ENCODE measurements at regions not wholly inside any gene's neighbourhood (a gene's known extent, or its start where the extent isn't known, plus 50 kb on each side); places are given as distances from the start of the nearest gene placed in this dataset.

DNA sequence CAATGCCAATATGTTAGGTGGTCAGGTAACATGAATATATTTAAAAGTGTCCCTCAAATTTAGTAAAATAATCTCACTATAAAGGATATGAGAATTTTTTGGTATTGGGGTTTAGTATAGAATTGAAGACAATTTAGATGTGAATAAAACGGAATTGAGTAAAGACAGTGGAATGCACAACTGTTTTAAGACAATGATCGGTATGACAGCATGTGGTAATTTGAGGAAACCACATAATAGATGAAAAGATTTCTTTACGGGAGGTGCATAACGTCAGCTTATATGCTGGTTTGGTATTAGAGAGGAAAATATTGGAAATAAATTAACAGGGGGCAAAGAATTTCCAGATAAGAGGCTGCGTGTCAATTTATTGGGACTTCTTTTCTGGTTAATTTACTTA is 1043.2 kb downstream of the CDH18 start:
- H3K9me3 Mint-ChIP-seq = peaks cover 2% of the 10 kb centered on the region
- H3K27me3 Mint-ChIP-seq = no peaks in the 10 kb centered on the region
- ATAC-seq (ENCODE audit: low read depth) (no peak), DNase-seq (ENCODE audit: low spot score in 2 of 2) (no peak)
- H3K4me1 Mint-ChIP-seq = no peaks in the 10 kb centered on the region
- no peak overlapping the region for H3K4me3 Mint-ChIP-seq
- no peak overlapping the region for H3K27ac Mint-ChIP-seq
- H3K36me3 Mint-ChIP-seq = no peaks in the 10 kb centered on the region

DNA sequence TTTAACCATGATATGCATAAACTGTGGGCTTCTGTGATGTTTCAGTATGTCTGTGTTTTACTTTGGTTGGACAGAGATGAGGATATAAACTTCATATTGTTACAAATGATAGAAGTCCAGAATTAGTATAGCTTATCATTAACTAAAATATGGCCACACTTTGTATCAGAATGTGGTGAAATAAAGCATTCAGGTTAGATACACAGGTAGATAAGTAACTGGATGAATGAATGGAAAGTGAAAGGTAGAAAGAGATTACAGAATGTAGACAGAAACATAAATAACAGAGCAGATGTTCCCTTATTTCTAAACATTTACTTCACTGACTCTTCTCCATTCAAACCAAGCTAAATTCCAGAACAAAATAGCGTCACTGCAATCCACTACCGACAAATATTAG is 1033.8 kb downstream of the CDH18 start:
- Mint-ChIP-seq H3K36me3 (no peaks in the 10 kb centered on the region), H3K27ac (no peak overlapping the region), H3K4me3 (no peak overlapping the region), H3K9me3 (no peaks in the 10 kb centered on the region), H3K27me3 (no peaks in the 10 kb centered on the region), H3K4me1 (no peaks in the 10 kb centered on the region)
- ATAC-seq (ENCODE audit: low read depth) (no peak), DNase-seq (ENCODE audit: low spot score in 2 of 2) (no peak)

DNA sequence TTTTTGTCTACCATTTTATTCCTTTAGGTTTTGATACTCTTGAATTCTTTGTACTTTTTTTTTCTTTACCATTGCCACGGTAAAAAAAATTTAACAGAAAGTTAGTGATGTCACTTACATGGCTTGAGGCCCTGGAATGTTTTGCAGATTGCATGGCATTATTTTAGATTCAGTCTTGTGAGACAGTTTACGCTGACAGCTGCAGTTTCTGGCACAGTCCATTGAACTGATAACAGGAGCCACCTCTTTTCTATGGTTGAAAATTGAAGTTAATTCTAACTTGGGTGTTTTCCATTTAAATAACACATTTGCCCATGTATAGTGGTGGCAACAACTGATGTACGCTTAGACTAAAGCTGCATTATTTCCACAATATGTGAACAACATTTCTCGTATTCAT is 1028.5 kb downstream of the CDH18 start:
- Mint-ChIP-seq H3K4me1 (no peaks in the 10 kb centered on the region), H3K27ac (no peak overlapping the region), H3K27me3 (no peaks in the 10 kb centered on the region), H3K4me3 (no peak overlapping the region), H3K9me3 (no peaks in the 10 kb centered on the region), H3K36me3 (no peaks in the 10 kb centered on the region)
- no peak for ATAC-seq (ENCODE audit: low read depth)
- DNase-seq (ENCODE audit: low spot score in 2 of 2) = no peak

DNA sequence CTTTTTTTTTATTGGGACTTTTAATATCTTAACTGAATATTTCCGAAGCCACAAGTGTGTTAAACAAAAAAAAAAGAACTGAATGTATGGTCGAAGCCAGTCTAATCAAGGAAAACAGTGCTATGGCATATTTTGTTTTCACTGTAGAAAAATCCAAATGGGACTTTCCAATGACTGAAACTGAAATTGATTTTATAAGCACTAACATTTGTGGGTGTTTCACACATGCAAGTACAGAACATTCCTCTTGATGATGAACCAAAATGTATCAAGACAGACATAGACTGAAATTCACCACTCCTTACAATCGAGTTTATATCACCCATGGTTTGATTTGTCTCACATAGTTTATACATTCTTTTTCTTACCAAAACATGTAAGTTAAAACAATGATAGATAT is 1026.8 kb downstream of the CDH18 start:
- no peak for ATAC-seq (ENCODE audit: low read depth)

DNA sequence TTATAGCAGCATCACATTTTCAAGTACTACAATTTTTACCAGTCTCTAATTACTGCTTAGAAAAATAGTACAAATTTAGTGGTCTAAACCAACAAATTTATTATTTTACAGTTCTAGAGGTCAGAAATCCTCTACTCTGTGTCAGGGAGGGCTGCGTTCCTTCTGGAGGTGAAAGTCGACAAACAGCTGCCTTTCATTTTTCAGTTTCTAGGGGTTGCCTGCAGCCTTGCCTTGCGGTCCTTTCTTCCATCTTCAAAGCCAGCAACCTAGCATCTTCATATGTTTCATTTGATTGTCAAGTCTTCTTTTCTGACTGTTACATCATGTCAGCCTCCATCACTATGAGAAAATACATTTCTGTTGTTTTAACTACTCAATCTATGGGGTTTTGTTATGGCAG is 1022.1 kb downstream of the CDH18 start:
- Mint-ChIP-seq H3K36me3 (no peaks in the 10 kb centered on the region), H3K27ac (no peak overlapping the region), H3K27me3 (peaks cover 1% of the 10 kb centered on the region), H3K4me1 (no peaks in the 10 kb centered on the region), H3K4me3 (no peak overlapping the region), H3K9me3 (peaks cover 1% of the 10 kb centered on the region)
- DNase-seq (ENCODE audit: low spot score in 2 of 2) (no peak), ATAC-seq (ENCODE audit: low read depth) (no peak)

More for the DNA sequence above, 1026.8 kb downstream of the CDH18 start:
- Mint-ChIP-seq H3K4me1 (no peaks in the 10 kb centered on the region), H3K27ac (no peak overlapping the region), H3K27me3 (peaks cover under 1% of the 10 kb centered on the region), H3K9me3 (peaks cover under 1% of the 10 kb centered on the region), H3K4me3 (no peak overlapping the region), H3K36me3 (no peaks in the 10 kb centered on the region)
- no peak for DNase-seq (ENCODE audit: low spot score in 2 of 2)

DNA sequence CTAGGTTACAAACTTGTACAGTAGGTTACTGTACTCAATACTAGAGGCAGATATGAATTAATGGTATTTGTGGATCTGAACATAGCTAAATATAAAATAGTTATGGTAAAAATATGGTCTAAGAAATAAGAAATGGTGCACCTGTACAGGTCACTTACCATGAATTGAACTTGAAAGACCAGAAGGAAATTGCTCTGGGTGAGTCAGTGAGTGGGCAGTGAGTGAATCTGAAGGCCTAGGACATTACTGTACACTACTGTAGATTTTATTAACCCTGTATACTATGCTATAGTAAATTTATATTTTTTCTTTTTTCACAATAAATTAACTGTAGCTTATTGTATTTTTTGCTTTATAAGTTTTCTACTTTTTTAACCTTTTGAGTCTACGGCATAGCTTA is 1020.4 kb downstream of the CDH18 start:
- Mint-ChIP-seq H3K4me1 (no peaks in the 10 kb centered on the region), H3K4me3 (no peak overlapping the region), H3K9me3 (peaks cover 1% of the 10 kb centered on the region), H3K27ac (no peak overlapping the region), H3K36me3 (no peaks in the 10 kb centered on the region), H3K27me3 (peaks cover 1% of the 10 kb centered on the region)
- no peak for DNase-seq (ENCODE audit: low spot score in 2 of 2)
- ATAC-seq (ENCODE audit: low read depth) = no peak

DNA sequence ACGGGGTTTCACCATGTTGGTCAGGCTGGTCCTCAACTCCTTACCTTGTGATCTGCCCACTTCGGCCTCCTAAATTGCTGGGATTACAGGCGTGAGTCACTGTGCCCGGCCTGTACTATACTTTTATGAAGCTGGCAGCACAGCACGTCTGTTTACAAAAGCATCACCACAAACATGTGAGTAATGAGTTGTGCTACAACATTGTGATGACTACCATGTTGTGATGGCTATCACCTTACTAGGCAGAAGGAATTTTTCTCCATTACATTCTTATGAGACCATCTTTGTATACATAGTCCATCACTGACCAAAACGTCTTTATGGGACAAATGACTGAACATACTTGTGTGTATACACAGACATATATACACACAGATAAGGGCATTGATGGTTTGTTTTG is 1019.0 kb downstream of the CDH18 start:
- H3K36me3 Mint-ChIP-seq = no peaks in the 10 kb centered on the region
- no peak for ATAC-seq (ENCODE audit: low read depth)
- H3K9me3 Mint-ChIP-seq = peaks cover 1% of the 10 kb centered on the region
- H3K27ac Mint-ChIP-seq = no peak overlapping the region
- no peak overlapping the region for H3K4me3 Mint-ChIP-seq
- no peaks in the 10 kb centered on the region for H3K4me1 Mint-ChIP-seq
- no peak for DNase-seq (ENCODE audit: low spot score in 2 of 2)
- peaks cover 1% of the 10 kb centered on the region for H3K27me3 Mint-ChIP-seq

DNA sequence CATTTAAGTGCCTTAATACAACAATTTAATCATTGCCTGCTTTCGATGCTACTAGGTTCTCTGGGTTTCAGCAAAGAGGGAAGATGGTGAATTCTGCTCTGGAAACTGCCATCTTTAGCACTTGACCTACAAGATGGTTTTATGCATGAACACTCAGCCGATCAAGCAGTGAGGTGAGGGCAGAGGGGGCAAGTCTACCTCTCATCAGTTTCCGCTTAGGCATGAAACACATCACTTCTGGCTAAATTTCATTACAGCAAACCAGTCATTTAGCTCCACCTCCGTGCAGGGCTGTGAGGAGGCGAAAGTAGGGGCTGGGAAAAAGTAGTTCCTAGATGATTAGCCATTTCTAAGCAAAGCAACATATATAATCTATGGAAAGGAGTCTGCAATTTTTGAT is 1018.0 kb downstream of the CDH18 start:
- no peaks in the 10 kb centered on the region for H3K4me1 Mint-ChIP-seq
- peaks cover 1% of the 10 kb centered on the region for H3K9me3 Mint-ChIP-seq
- no peaks in the 10 kb centered on the region for H3K36me3 Mint-ChIP-seq
- H3K4me3 Mint-ChIP-seq = no peak overlapping the region
- ATAC-seq (ENCODE audit: low read depth) (no peak), DNase-seq (ENCODE audit: low spot score in 2 of 2) (no peak)
- peaks cover 1% of the 10 kb centered on the region for H3K27me3 Mint-ChIP-seq
- no peak overlapping the region for H3K27ac Mint-ChIP-seq

DNA sequence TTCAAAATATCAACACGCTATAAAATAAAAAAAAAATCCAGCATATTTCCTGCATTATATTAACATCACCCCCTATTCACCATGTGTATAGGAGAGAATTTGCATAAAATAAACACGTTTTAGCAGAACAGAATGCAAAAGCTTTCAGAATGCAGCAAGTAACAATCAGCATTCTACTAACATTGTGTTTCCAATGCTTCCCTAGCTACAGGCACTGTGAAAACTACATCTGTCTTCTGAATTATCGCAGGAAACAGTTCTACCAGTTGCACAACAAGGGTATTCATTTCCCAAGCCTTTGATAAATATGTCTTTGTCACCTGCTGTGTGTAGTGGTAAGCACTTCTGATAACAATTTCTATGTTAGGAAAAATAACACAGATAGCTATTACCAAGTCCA is 1015.8 kb downstream of the CDH18 start:
- H3K36me3 Mint-ChIP-seq = no peaks in the 10 kb centered on the region
- no peaks in the 10 kb centered on the region for H3K27me3 Mint-ChIP-seq
- no peak overlapping the region for H3K4me3 Mint-ChIP-seq
- DNase-seq (ENCODE audit: low spot score in 2 of 2) (no peak), ATAC-seq (ENCODE audit: low read depth) (no peak)
- no peak overlapping the region for H3K27ac Mint-ChIP-seq
- H3K9me3 Mint-ChIP-seq = no peaks in the 10 kb centered on the region
- H3K4me1 Mint-ChIP-seq = no peaks in the 10 kb centered on the region

DNA sequence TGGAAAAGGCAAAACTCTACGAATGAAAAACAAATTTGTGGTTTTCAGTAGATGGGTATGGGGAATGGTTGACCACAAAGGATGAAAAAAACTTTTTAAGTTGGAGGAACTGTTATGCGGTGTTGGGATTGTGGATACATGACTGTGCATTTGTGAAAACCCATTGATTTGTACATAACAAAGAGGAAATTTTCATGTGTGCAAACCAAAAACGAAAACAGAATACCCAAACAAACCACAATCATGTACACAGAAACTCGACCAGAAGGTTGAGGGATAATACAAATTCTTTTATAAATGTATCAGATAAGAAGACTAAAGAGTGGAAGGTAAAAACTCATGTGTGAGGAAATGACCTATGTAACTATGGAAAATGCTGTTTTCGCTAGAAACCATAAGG is 1012.4 kb downstream of the CDH18 start:
- Mint-ChIP-seq H3K9me3 (no peaks in the 10 kb centered on the region), H3K4me3 (no peak overlapping the region), H3K36me3 (no peaks in the 10 kb centered on the region), H3K27ac (no peak overlapping the region), H3K4me1 (no peaks in the 10 kb centered on the region), H3K27me3 (no peaks in the 10 kb centered on the region)
- DNase-seq (ENCODE audit: low spot score in 2 of 2) = no peak
- no peak for ATAC-seq (ENCODE audit: low read depth)

DNA sequence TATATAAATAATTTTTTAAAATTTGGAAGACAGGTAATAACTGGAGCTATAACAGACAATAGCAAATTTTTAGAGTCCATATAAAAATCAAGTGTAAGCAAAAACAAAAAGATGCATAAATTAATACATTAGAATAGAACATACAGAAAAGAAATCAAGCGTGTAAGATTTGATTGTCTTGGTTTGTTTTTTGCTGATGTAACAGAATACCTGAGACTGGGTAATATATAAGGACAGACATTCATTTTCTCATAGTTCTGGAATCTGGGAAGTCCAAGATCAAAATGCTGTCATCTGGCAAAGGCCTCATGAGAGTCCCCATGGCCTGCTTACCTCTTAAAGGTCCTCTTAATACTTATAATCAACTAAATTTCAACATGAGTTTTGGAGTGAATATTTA is 1010.1 kb downstream of the CDH18 start:
- H3K36me3 Mint-ChIP-seq = no peaks in the 10 kb centered on the region
- DNase-seq (ENCODE audit: low spot score in 2 of 2) = no peak
- H3K27ac Mint-ChIP-seq = no peak overlapping the region
- peaks cover 5% of the 10 kb centered on the region for H3K9me3 Mint-ChIP-seq
- no peak for ATAC-seq (ENCODE audit: low read depth)
- H3K4me3 Mint-ChIP-seq = no peak overlapping the region
- peaks cover 3% of the 10 kb centered on the region for H3K4me1 Mint-ChIP-seq
- no peaks in the 10 kb centered on the region for H3K27me3 Mint-ChIP-seq

DNA sequence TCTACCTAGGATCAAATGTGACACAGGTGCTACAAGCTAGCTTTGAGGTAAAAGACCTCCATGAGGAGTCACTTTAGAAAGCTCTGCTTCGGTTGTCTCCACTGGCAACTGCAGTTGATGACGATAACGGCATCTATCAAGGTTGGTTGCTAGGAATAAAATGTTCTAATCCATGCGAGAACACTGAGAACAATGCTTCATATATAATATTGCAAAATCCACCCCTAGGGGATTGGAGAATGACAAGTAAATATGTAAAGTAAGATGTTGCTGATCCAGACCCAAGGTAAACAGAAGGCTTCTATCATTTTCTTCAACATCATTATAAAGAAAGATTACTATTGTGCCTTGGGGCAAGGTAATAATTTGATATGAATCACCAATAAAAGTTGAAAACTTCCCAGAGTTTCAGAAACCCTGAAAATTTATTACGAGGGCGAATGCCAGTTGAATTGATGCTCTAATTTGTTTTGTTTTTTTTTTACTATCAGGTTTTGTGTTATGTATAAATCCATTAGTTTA is 1003.4 kb downstream of the CDH18 start:
- no peak overlapping the region for H3K27ac Mint-ChIP-seq
- H3K9me3 Mint-ChIP-seq = peaks cover 7% of the 10 kb centered on the region
- DNase-seq (ENCODE audit: low spot score in 2 of 2) (no peak), ATAC-seq (ENCODE audit: low read depth) (no peak)
- no peaks in the 10 kb centered on the region for H3K27me3 Mint-ChIP-seq
- no peaks in the 10 kb centered on the region for H3K36me3 Mint-ChIP-seq
- H3K4me1 Mint-ChIP-seq = peaks cover 3% of the 10 kb centered on the region
- no peak overlapping the region for H3K4me3 Mint-ChIP-seq

DNA sequence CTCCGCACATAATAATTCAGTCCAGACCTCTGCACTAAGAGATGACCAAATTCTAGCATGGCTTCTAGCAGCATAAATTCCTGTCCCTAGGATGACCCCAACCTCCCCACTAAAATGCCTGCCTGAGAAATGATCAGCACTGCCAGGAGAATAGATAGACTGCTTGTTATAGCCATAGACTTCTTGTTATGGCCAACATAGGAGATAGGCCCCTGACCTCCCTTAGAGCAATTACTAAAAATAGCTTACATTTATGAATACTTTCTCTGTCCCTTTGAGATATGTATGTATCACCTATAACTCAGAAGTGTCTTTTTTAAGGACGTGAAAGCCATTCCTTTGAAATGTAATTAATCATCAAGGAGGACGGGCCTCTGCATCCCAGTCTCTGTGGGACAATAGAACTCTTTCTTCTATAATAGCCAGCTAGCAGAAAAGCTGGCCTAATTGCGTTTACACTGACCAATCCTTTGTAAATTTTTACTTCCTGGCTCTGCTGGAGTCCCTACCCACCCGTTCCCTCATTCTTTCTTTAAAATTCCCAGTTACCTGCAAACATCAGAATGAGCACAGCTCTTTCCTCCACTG is 1002.7 kb downstream of the CDH18 start:
- Mint-ChIP-seq H3K27me3 (no peaks in the 10 kb centered on the region), H3K27ac (no peak overlapping the region), H3K36me3 (no peaks in the 10 kb centered on the region), H3K4me3 (no peak overlapping the region), H3K4me1 (peaks cover 3% of the 10 kb centered on the region), H3K9me3 (peaks cover 8% of the 10 kb centered on the region)
- DNase-seq (ENCODE audit: low spot score in 2 of 2) (no peak), ATAC-seq (ENCODE audit: low read depth) (no peak)

DNA sequence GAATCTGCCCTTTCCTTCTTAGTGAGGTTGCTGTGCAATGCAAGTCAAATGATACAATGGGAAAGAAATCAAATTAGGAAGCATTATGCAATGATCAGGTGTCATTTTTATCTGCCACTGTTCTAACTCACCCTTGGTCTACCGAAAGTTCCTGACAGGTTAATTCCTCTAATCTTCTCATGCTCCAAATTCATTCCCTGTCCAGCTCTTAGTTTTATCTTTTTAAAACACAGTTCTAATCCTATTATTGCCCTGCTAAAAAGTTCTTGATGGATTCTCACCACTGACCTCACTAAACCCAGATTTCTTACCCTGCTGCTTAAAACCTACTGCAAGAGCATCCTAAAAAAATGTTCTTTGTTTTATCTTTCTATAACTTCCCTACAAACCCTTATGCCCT is 1000.9 kb downstream of the CDH18 start:
- DNase-seq (ENCODE audit: low spot score in 2 of 2) (no peak), ATAC-seq (ENCODE audit: low read depth) (no peak)
- Mint-ChIP-seq H3K27ac (no peak overlapping the region), H3K27me3 (no peaks in the 10 kb centered on the region), H3K4me3 (no peak overlapping the region), H3K4me1 (no peaks in the 10 kb centered on the region), H3K9me3 (peaks cover 7% of the 10 kb centered on the region), H3K36me3 (no peaks in the 10 kb centered on the region)

DNA sequence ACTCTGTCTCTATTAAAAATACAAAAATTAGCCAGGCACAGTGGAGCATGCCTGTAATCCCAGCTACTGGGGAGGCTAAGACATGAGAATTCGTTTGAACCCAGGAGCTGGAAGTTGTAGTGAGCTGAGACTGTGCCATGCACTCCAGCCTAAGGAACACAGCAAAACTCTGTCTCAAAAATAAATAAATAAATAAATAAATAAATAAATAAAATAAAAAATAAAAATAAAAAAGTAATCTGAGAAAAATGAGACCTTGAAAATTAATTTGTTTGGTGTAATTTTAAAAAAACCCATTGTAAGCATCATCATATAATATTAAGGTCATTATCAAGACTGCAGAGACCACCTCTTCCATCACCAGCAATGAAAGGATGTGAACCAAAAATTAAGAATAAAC is 997.1 kb downstream of the CDH18 start:
- no peaks in the 10 kb centered on the region for H3K36me3 Mint-ChIP-seq
- no peaks in the 10 kb centered on the region for H3K4me1 Mint-ChIP-seq
- DNase-seq (ENCODE audit: low spot score in 2 of 2) = no peak
- ATAC-seq (ENCODE audit: low read depth) = no peak
- peaks cover 1% of the 10 kb centered on the region for H3K9me3 Mint-ChIP-seq
- no peak overlapping the region for H3K4me3 Mint-ChIP-seq
- no peaks in the 10 kb centered on the region for H3K27me3 Mint-ChIP-seq
- H3K27ac Mint-ChIP-seq = no peak overlapping the region
